GM21737 (cell line): ENCODE measurements at regions not wholly inside any gene's neighbourhood (a gene's known extent, or its start where the extent isn't known, plus 50 kb on each side); places are given as distances from the start of the nearest gene placed in this dataset.
"Not testable (repeated sequence)": the region's sequence is repeated elsewhere in the genome, so short reads cannot be mapped to it uniquely, and the experiment has no call there.

Experiments
- ATAC-seq: cut with Tn5 transposase; IDR thresholded peaks from one replicate; pipeline ENCODE4 v1.9.1; 2021; ENCODE audit warnings: mild to moderate bottlenecking, moderate library complexity; ENCODE audit not compliant: unreplicated experiment

- no peak for ATAC-seq
These were observed 284.9 kb upstream of the ECI2 start for GRCh38 chr6:4420160-4420865.

DNA sequence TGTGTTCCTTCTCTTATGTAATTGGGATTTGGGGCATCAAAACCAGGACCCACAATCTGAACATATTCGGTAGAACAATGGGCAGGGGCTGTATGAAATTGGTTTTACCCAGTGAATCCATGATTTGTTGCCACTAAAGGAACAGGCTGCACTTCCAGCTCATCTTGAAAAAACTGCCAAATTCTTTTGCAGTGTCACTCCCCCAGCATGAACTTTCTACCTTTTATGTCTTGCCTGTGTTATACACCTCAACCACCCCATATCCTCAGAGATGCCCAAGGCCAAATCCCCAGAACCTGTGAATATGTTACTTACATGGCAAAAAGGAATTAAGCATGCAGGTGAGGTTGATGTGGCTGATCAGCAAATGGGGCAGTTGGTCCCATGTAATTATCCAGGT is 280.2 kb upstream of the ECI2 start:
- ATAC-seq: no peak

DNA sequence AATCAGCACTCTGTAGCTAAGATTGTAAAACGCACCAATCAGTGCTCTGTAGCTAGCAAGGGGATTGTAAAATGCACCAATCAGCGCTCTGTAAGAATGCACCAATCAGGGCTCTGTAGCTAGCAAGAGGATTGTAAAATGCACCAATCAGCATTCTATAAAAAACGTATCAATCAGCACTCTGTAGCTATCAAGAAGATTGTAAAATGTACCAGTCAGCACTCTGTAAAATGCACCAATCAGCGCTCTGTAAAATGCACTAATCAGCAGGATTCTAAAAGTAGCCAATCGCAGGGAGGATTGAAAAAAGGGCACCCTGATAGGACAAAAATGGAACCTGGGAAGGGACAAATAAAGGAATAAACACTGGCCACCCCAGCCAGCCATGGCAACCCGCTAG is 278.7 kb upstream of the ECI2 start:
- ATAC-seq: not testable (repeated sequence)

- ATAC-seq: no peak
These were observed 277.7 kb upstream of the ECI2 start for GRCh38 chr6:4413073-4413472.

GRCh38 chr6:4412488-4412887 is 277.1 kb upstream of the ECI2 start:
- ATAC-seq: no peak

GRCh38 chr6:4412077-4412476 is 276.7 kb upstream of the ECI2 start:
- ATAC-seq: no peak

GRCh38 chr6:4407710-4408109 is 272.3 kb upstream of the ECI2 start:
- ATAC-seq: peak; percentile 98

- no peak for ATAC-seq
These were observed 270.3 kb upstream of the ECI2 start for GRCh38 chr6:4405621-4406212.

DNA sequence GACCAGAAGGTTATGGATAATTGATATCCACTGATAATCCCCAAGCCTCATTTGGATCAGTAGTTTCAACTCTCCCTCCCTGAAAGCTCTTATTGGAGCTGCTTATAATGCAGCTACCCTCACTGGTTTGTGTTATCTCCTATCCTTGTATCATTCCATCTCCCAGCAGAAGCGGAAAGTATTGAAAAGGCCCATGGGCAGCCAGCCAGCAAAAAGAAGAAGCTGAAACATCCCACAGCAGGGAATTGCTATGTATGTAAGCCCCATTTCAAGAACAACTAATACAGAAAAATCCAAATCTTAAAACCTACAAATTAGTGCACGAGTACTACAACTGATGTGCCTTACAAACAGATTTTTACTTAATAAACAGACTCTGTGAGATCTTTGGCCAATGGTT is 269.0 kb upstream of the ECI2 start:
- ATAC-seq: no peak

- ATAC-seq: no peak
These were observed 268.5 kb upstream of the ECI2 start for GRCh38 chr6:4403828-4404227.

GRCh38 chr6:4403023-4403752 is 267.8 kb upstream of the ECI2 start:
- ATAC-seq: no peak

- ATAC-seq: no peak
These were observed 267.2 kb upstream of the ECI2 start for GRCh38 chr6:4402477-4402976.

DNA sequence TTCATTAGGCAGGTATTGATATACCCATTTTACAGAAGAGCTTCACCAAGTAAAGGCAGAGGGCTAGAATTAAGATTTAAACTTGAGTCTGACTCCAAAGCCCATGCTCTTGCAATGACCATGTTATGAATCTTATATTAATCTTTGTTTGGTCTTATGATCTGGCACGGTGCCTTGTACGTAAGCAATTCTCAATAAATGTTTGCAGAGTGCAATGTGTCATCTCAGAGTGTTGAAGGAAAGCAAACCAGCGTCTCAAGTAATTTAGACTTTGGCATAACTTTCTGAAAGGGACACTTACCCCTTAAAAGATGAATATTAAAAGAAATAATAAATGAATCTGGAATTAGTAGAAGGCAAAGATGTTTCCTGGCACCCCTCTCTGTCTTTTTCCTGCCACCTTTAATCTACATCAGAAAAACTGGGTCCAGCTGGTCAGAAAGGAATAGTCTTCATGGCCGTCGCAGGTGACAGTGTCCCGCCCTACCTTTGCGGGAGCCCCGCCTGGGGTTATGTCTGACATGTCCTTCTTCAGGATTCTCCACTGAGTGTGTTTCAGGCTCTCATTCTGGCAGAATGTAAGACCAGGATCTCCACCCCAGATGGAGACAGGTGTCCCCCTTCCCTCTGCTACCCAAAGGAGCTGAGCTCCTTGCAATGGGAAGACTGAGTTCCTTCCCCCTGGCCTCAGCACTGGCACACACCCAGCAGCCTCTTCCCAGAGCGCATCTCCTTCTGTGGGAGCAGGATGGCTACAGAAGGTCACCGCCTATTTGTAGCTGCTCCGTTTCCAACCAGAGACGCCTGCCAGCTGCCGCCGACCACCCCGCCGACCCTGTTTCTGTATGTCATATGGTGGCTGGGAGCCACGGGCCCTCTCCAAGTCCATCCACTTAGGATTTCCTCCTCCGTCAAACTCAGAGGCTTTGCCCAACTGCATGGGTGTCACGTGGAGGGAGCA is 266.3 kb upstream of the ECI2 start:
- no peak for ATAC-seq

DNA sequence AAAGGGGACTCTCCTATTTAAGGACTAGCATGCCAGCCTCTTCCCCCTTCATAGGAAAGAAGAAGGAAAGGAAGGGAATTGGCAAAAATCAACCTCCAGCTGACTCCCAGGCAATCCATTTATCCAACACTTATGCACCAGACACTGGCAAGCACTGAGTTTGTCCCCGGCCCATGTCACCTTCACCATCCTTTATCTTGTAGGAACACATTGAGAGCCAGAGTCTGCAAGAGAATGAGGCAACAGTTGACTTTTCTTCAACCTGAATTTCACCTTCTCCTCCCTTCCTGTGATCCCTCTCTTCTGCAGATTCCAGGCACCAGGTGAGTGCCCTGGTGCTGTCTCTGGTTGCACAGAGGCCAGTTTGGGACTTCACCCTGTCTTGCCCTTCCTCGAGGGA is 264.3 kb upstream of the ECI2 start:
- no peak for ATAC-seq

- no peak for ATAC-seq
These were observed 263.4 kb upstream of the ECI2 start for GRCh38 chr6:4398791-4399190.

DNA sequence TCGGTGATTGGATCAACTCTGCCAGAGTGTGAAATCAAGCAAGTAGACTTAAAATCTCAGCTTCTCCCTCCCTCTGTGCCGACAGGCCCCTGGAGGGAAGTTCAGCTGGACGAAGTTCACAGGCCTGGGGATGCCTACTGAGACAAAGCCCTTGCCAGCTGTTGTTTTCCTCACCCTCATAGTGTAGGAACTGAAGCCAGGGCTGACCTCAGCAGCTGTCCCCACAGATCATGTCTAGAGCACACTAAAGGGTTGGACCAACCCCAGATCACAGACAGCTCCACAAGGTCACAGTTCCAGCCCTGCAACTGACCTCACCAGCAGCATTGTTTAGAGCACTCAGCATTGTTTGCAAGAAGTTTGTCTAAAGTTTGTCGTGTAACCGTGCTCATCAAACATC is 261.9 kb upstream of the ECI2 start:
- no peak for ATAC-seq

GRCh38 chr6:4396044-4396443 is 260.7 kb upstream of the ECI2 start:
- ATAC-seq: no peak

DNA sequence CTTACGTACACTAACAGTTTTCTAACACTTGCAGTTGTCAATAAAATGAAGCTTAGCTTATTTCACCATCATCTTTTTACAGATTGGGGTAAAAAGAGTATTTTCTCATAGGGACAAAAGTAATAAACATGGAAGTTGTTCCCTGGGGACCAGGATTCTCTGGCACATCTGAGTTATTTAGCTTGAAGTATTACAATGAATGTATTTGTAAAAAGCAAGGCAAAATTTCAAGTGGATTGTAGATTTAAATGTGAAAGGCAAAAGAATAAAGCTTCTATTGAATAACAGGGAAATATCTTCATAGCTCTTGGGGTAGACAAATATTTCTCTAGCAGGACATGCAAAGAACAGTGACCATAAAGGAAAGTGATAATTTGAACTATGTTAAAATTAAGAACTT is 260.0 kb upstream of the ECI2 start:
- ATAC-seq: no peak

DNA sequence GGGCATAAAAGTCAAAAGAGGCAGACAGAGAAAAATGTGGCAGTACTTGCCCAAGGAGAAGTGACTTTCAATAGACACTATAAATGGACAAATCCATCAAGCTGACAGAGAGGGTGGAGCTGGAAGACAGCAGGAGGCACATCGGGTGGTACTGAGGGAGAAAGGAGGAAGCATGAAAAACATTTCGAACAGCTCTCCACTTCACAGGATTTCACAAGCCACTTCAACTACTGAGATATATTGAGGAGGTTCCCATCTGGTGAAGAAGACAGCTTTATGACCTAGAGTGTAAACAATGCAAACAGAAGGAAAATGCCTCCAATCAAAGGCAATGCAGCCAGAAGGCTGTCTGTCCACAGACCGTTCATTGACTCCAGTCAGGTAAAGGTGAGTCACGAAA is 259.4 kb upstream of the ECI2 start:
- ATAC-seq: no peak

DNA sequence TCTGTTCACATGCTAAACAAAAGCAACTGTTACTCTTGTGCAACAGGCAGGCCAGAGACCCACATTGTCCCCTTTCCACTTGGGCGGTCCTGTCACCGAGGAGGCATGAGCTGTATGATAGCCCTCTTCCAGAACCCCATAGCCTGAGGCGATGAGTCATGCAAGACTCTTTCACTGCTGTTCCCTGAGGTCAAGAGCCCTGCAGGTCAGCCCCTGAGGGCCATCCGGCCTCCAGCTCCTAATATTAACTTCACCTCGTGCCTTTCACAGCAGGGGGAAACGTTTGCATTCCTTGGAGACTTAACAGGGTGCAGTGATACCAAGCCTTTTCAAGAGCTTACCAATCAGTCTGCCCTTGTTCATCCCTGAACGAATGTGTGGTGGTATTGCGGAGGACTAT is 253.3 kb upstream of the ECI2 start:
- ATAC-seq: no peak

DNA sequence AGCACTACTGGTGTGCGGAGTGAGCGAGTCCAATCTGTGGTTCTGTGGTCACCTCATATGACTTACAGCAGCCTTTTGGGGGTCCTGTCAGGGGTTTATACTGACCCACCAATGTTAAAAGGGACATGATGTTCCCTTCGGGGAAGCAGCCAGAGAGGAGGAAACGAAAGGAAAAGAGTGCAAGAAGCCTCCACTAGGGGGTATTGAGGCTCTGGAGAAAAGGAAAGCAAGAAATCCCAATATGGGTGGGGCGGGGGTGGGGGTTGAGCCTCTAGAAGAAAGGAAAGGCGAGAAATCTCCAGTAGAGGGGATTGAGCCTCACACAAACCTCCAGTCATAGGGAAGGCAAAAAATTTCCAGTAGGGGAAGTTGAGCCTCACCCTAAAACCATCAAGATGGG is 249.3 kb upstream of the ECI2 start:
- no peak for ATAC-seq
